Nephron progenitor cell (in vitro differentiated cells): ENCODE measurements at regions not wholly inside any gene's neighbourhood (a gene's known extent, or its start where the extent isn't known, plus 50 kb on each side); places are given as distances from the start of the nearest gene placed in this dataset.

Source experiments
- DNase-seq: peaks from one replicate; pipeline ENCODE4 v3.0.0; 2021
- H3K27ac Mint-ChIP-seq: 2 replicates; pipeline ENCODE4 v1.8.0; 2021; ENCODE audit warnings: mild to moderate bottlenecking, moderate library complexity, mixed read lengths
- H3K27me3 Mint-ChIP-seq: 2 replicates; pipeline ENCODE4 v1.8.0; 2021; ENCODE audit warnings: mild to moderate bottlenecking, low read depth, mixed read lengths; ENCODE audit not compliant: poor library complexity
- H3K36me3 Mint-ChIP-seq: 2 replicates; pipeline ENCODE4 v1.8.0; 2021; ENCODE audit warnings: low read depth, mixed read lengths
- H3K4me1 Mint-ChIP-seq: 2 replicates; pipeline ENCODE4 v1.8.0; 2021; ENCODE audit warnings: mixed read lengths
- H3K4me3 Mint-ChIP-seq: 2 replicates; pipeline ENCODE4 v1.8.0; 2021; ENCODE audit warnings: mild to moderate bottlenecking, moderate library complexity, mixed read lengths
- H3K9me3 Mint-ChIP-seq: 2 replicates; pipeline ENCODE4 v1.8.0; 2021; ENCODE audit warnings: mild to moderate bottlenecking, moderate library complexity, mixed read lengths
- CTCF ChIP-seq: fragments of 200-600 bp; sonication (generic); IDR thresholded peaks from 2 replicates; pipeline ENCODE4 v1.5.0; 2021; ENCODE audit warnings: antibody characterized with exemption

GRCh38 chr20:6269168-6269873, 146.5 kb upstream of the FERMT1 start:
- H3K4me1 Mint-ChIP-seq, result peaks cover 8% of the 10 kb centered on the region

GRCh38 chr20:6265204-6265904, 142.5 kb upstream of the FERMT1 start:
- no peak overlapping the region for H3K27ac Mint-ChIP-seq
- H3K4me3 Mint-ChIP-seq, result no peak overlapping the region
- H3K36me3 Mint-ChIP-seq, result no peaks in the 10 kb centered on the region
- H3K4me1 Mint-ChIP-seq, result peaks cover 8% of the 10 kb centered on the region
- no peak for DNase-seq
- no peaks in the 10 kb centered on the region for H3K9me3 Mint-ChIP-seq
- TF ChIP-seq CTCF, result peak; percentile 25
- peaks cover 7% of the 10 kb centered on the region for H3K27me3 Mint-ChIP-seq

More at GRCh38 chr20:6269168-6269873, 146.5 kb upstream of the FERMT1 start:
- H3K9me3 Mint-ChIP-seq, result no peaks in the 10 kb centered on the region
- no peak overlapping the region for H3K27ac Mint-ChIP-seq
- H3K4me3 Mint-ChIP-seq, result no peak overlapping the region
- peaks cover 7% of the 10 kb centered on the region for H3K27me3 Mint-ChIP-seq
- peak; percentile 8 for DNase-seq
- no peak for TF ChIP-seq CTCF
- H3K36me3 Mint-ChIP-seq, result no peaks in the 10 kb centered on the region

- TF ChIP-seq CTCF, result no peak
- Mint-ChIP-seq H3K4me1 (no peaks in the 10 kb centered on the region), H3K27ac (no peak overlapping the region), H3K36me3 (no peaks in the 10 kb centered on the region), H3K27me3 (peaks cover 10% of the 10 kb centered on the region), H3K4me3 (no peak overlapping the region), H3K9me3 (no peaks in the 10 kb centered on the region)
- no peak for DNase-seq
These were observed 130.6 kb upstream of the FERMT1 start for GRCh38 chr20:6253396-6253795.

GRCh38 chr20:6245436-6245835, 122.6 kb upstream of the FERMT1 start:
- no peaks in the 10 kb centered on the region for H3K36me3 Mint-ChIP-seq
- H3K27ac Mint-ChIP-seq, result no peak overlapping the region
- no peaks in the 10 kb centered on the region for H3K4me1 Mint-ChIP-seq
- DNase-seq, result no peak
- H3K27me3 Mint-ChIP-seq, result peaks cover 3% of the 10 kb centered on the region
- TF ChIP-seq CTCF, result no peak
- no peak overlapping the region for H3K4me3 Mint-ChIP-seq
- no peaks in the 10 kb centered on the region for H3K9me3 Mint-ChIP-seq

- no peak for TF ChIP-seq CTCF
- no peaks in the 10 kb centered on the region for H3K36me3 Mint-ChIP-seq
- H3K27ac Mint-ChIP-seq, result no peak overlapping the region
- DNase-seq, result no peak
- peaks cover 7% of the 10 kb centered on the region for H3K27me3 Mint-ChIP-seq
- no peaks in the 10 kb centered on the region for H3K4me1 Mint-ChIP-seq
- no peaks in the 10 kb centered on the region for H3K9me3 Mint-ChIP-seq
- no peak overlapping the region for H3K4me3 Mint-ChIP-seq
These were observed 118.8 kb upstream of the FERMT1 start for GRCh38 chr20:6241591-6241990.

- no peak for DNase-seq
- H3K4me3 Mint-ChIP-seq, result no peak overlapping the region
- no peak for TF ChIP-seq CTCF
These were observed 117.2 kb upstream of the FERMT1 start for GRCh38 chr20:6240059-6240458.

More at GRCh38 chr20:6240059-6240458, 117.2 kb upstream of the FERMT1 start:
- Mint-ChIP-seq H3K4me1 (no peaks in the 10 kb centered on the region), H3K27me3 (peaks cover 9% of the 10 kb centered on the region), H3K36me3 (no peaks in the 10 kb centered on the region), H3K9me3 (no peaks in the 10 kb centered on the region), H3K27ac (no peak overlapping the region)
